GM18858 (cell line): ENCODE measurements at regions not wholly inside any gene's neighbourhood (a gene's known extent, or its start where the extent isn't known, plus 50 kb on each side); places are given as distances from the start of the nearest gene placed in this dataset.

Experiments
- ATAC-seq: cut with Tn5 transposase; IDR thresholded peaks from one replicate; pipeline ENCODE4 v1.9.1; 2021; ENCODE audit not compliant: unreplicated experiment

DNA sequence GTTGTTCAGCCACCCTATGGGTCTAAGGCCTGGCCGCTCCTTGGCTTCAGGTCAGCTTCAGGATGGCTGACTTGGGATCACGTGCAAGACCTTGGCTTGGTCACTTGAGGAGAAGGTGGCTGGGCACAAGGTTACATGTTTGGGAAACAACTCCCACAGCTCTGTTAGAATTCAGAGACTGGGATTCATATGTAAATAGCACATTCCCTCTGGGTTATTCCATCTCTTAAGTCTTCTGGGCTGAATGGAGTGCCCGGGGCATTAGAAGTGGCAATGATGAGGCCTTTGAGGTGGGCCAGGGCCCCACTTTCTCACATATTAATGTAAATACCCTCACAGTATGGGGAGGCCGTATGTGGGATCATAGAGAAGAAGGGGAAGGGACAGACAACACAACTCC lies 150.9 kb downstream of the EFNB2 start:
- no peak for ATAC-seq

DNA sequence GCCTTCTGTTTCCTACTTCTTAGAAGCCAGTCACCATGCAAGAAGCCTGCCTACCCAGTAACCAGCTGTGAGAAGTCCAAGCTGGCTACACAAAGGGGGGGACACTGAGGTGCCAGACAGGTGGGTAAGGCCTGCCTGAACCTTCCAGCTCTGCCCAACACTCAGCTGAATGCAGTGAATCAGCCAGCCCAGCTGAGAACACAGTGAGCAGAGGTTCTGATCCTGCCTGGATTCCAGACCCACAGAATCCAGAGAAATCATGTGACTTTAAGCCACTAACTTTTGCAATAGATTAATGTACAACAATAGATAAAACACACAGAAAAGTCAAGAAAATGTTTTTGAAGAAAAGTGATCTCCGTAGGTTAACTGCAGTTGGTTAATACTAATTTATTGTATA lies 151.7 kb downstream of the EFNB2 start:
- no peak for ATAC-seq

DNA sequence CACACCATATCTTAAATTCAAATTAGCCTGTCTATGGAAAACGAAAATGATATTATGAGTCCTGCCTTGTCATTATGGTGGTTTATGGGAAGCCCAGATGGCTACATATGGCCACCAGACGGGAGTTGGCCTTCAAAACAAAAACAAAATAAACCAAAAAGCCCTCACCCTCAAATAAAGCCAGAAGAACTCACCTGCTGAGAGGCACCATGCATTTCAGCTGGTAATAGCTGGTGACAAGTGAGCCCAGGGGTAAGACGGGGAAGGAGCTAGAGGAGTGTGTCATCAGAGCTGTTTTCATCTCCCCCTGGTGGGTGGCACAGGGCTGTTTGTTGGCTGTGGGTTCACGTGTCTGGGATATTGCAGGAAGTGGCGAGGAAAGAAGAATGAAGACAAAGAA lies 152.9 kb downstream of the EFNB2 start:
- ATAC-seq: no peak

GRCh38 chr13:106381091-106381490 lies 154.4 kb downstream of the EFNB2 start:
- no peak for ATAC-seq

DNA sequence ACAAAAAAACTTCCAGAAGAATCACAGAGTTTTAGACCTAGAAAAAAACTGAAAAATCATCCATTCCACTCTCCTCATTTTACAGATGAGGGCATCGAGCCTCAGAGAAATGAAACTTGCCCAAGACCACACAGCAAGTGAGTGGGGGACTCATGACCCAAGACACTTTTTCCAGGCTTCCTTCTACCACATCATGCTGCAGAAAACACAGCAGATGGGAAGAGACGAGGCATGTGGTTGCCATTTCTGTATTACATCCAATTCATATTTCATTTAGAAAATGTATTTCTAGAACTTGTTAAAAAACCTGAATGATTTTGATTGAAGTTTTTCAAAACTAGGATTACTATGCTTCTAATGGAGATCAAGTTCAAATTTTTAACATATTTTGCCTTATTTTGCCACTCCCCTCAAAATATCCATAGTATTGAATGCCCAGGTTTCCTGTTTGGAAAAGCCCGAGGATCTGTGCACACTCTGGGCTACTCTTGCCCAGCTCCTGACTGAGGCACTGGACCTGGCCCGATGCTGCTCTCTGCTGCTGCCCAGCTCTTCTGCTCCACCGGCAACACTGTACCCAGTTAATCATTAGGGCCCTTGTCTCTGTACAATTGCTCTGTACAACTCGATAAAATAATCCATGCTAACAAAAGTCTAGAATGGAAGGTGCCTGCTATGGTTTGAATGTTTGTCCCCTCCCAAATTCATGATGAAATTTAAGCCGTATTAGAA lies 157.4 kb downstream of the EFNB2 start:
- ATAC-seq: no peak

- no peak for ATAC-seq
Measured at GRCh38 chr13:106377341-106377740, 158.1 kb downstream of the EFNB2 start.

DNA sequence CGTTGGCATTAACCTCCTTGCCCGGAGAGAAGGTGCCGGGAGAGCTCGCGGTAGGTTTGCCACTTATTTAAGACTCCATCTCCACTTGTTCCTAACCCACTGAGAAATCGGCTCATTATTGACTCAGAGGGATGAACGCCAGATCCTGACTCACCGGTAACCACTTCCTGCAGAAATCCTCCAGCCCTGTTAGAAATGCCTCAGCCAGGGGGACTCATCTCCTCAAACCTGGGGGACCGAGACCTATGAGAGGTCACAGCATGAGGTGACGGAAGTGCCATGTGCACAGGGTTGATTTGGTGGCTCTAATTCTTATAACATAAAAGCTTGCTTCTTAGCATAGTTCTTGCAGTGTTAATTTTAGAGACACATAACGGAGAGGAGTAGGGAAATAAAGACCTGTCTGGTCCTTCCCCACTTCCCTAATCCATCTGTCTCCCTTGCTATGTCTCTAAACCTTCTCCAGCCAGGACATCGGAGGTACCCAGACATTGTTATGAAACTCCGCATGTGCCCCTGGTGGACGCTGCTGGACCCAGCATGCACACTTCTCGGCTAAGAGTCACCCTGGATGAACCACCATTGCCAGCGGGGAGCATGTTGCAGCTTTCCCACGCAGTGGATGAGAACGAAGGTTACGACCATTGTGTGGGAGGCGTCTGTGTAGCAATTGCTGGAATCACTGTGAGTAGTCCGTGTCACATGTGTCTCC lies 158.9 kb downstream of the EFNB2 start:
- ATAC-seq: no peak

- ATAC-seq: no peak
Measured at GRCh38 chr13:106375085-106375484, 160.4 kb downstream of the EFNB2 start.

- ATAC-seq: no peak
Measured at GRCh38 chr13:106374631-106375030, 160.8 kb downstream of the EFNB2 start.

- peak; percentile 74 for ATAC-seq
Measured at GRCh38 chr13:106373989-106374572, 161.4 kb downstream of the EFNB2 start.

GRCh38 chr13:106373304-106373988 lies 162.0 kb downstream of the EFNB2 start:
- ATAC-seq: peak; percentile 57

GRCh38 chr13:106372199-106373155 lies 163.0 kb downstream of the EFNB2 start:
- peak; percentile 38 for ATAC-seq

- no peak for ATAC-seq
Measured at GRCh38 chr13:106371024-106371423, 164.4 kb downstream of the EFNB2 start.

DNA sequence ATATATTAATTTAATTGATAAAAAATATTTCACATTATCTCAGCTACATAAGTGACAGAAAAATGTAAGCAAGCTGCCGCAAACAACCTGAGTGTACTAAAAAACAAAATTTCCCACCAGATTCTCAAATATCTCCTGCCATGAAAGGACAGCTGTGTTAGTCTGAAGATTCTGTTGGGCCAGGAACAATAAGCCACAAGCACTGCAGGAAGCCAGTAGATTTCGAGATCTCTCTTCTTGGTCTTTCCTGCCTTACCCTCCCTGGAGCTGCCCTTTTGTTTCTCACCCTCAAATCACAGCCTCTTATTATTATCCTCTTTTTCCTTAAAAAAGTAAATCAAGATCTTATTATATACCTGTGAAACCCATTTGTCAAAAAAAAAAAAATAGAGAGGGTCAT lies 165.6 kb downstream of the EFNB2 start:
- ATAC-seq: no peak

DNA sequence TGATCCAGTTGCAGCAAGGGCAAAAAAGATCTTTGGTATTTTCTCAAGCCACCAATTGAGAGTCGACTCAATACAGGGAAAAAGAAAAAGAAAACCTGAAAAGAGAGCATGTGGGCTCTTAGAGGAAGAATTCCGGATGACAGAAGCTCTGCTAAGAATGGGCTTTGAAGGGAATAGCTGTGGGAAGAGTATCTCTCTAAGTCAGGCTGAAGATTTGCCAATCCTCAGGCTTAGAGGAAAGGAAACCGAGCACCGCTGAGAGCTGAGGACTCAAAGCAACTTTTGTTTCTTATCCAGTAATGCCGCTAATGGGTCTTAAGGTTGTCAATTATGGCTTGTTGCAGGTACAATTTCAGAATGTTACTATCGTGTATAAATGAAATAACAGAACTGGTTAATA lies 166.4 kb downstream of the EFNB2 start:
- ATAC-seq: no peak

- peak; percentile 52 for ATAC-seq
Measured at GRCh38 chr13:106367361-106367971, 168.0 kb downstream of the EFNB2 start.

GRCh38 chr13:106362707-106363106 lies 172.8 kb downstream of the EFNB2 start:
- no peak for ATAC-seq

- ATAC-seq: no peak
Measured at GRCh38 chr13:106361621-106362020, 173.8 kb downstream of the EFNB2 start.

DNA sequence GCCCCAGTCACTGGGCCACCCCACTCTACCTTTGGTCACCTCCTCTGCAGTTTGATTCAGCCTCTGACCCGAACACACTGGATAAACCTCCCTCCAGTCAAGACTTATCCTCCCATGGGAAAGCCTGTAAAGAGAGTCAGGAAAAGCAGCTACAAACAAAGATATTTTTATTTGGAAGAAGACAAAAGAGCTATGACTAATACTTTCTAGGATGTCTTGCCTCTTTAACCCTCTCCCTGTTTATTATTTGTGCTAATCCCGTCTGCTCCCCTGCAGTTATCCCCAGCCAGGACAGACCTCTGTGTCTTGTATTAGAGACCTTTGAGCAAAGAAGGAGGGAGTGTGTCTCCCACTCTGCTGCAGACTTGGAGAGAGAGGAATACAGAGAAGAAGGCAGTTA lies 178.3 kb downstream of the EFNB2 start:
- no peak for ATAC-seq

DNA sequence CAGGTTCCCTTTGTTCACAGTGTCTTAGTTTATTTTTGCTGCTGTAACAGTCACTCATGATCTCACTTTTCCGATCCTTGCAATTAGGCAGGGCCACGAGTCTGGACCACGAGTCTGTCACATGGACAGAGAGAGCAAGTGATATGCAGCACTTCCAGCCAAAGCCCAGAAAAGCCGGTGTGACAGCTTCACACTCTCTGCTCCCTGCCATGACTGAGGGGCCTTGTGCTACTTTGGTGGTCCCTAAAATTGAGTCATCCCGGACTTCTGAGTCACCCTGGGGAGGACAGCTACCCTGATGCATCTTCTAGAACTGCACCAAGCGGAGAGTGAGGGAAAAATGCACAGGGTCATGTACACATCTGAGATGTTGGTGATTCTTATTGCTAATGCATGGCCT lies 179.6 kb downstream of the EFNB2 start:
- ATAC-seq: no peak
